HEK293 (cell line): ENCODE measurements at regions not wholly inside any gene's neighbourhood (a gene's known extent, or its start where the extent isn't known, plus 50 kb on each side); places are given as distances from the start of the nearest gene placed in this dataset.

Source experiments
- CTCF ChIA-PET: fragments of 350-600 bp; formaldehyde crosslinking; extraction: SDS; loops from one replicate; lab custom pipeline; 2021; ENCODE audit warnings: antibody characterized with exemption; lab: Yijun Ruan, JAX
- POLR2A ChIA-PET: fragments of 300-600 bp; formaldehyde crosslinking; extraction: SDS; loops from one replicate; lab custom pipeline; 2020; ENCODE audit warnings: antibody characterized with exemption, inconsistent platforms; lab: Yijun Ruan, JAX
- H3K27ac ChIP-seq: fragments of 200-500 bp; sonication (Bioruptor generic); 2 replicates; pipeline ENCODE4 v1.5.1; 2014; ENCODE audit warnings: low read depth, low read length, control low read depth, inconsistent platforms; ENCODE audit errors: extremely low read depth
- H3K36me3 ChIP-seq, 2 experiments: fragments of 200-500 bp in 1 of 2; sonication (Bioruptor generic) in 1 of 2; 1 replicate in 1 of 2; 2 replicates in 1 of 2; pipeline ENCODE4 v1.5.1; 2014 to 2017; ENCODE audit warnings: inconsistent platforms in 2 of 2, low read length in 2 of 2; ENCODE audit not compliant: control insufficient read depth in 2 of 2, insufficient read depth in 1 of 2
- H3K4me1 ChIP-seq: fragments of 200-500 bp; sonication (Bioruptor generic); 2 replicates; pipeline ENCODE4 v1.5.1; 2014; ENCODE audit warnings: mild to moderate bottlenecking, low read length, inconsistent platforms; ENCODE audit not compliant: control insufficient read depth, insufficient read depth
- H3K4me3 ChIP-seq: 2 replicates; pipeline ENCODE4 v1.5.1; 2011; ENCODE audit warnings: low read depth, mild to moderate bottlenecking, control low read depth, low read length, moderate library complexity
- H3K9me3 ChIP-seq: fragments of 200-500 bp; sonication (Bioruptor generic); 2 replicates; pipeline ENCODE4 v1.5.1; 2014; ENCODE audit warnings: low read depth, low read length, inconsistent platforms; ENCODE audit not compliant: control insufficient read depth, insufficient read depth
- FEZF1 ChIP-seq: fragments of 450-650 bp; formaldehyde crosslinking; IDR thresholded peaks from 2 replicates; pipeline ENCODE4 v1.5.1; 2016; ENCODE audit warnings: missing biosample characterization, missing genetic modification characterization
- INSM2 ChIP-seq: fragments of 450-650 bp; formaldehyde crosslinking; IDR thresholded peaks from 2 replicates; pipeline ENCODE4 v1.5.1; 2016; ENCODE audit warnings: missing biosample characterization, missing genetic modification characterization
- KLF1 ChIP-seq: fragments of 450-650 bp; formaldehyde crosslinking; IDR thresholded peaks from 2 replicates; pipeline ENCODE4 v1.5.1; 2016; ENCODE audit warnings: missing biosample characterization, missing genetic modification characterization
- KLF16 ChIP-seq: fragments of 450-650 bp; formaldehyde crosslinking; IDR thresholded peaks from 2 replicates; pipeline ENCODE4 v1.5.1; 2017; ENCODE audit warnings: missing biosample characterization, missing genetic modification characterization
- PRDM1 ChIP-seq: fragments of 450-650 bp; formaldehyde crosslinking; IDR thresholded peaks from 2 replicates; pipeline ENCODE4; 2016; ENCODE audit warnings: missing biosample characterization, missing genetic modification characterization
- ZBTB11 ChIP-seq: fragments of 450-650 bp; formaldehyde crosslinking; conservative IDR thresholded peaks from 2 replicates; pipeline ENCODE4 v1.5.1; 2016; ENCODE audit warnings: low read depth, missing biosample characterization, missing genetic modification characterization
- ZBTB48 ChIP-seq: fragments of 450-650 bp; formaldehyde crosslinking; IDR thresholded peaks from 2 replicates; pipeline ENCODE4 v1.5.1; 2016; ENCODE audit warnings: missing biosample characterization, missing genetic modification characterization
- ZNF112 ChIP-seq: fragments of 450-650 bp; formaldehyde crosslinking; IDR thresholded peaks from 2 replicates; pipeline ENCODE4 v1.5.0; 2017; ENCODE audit warnings: missing biosample characterization, missing genetic modification characterization
- ZNF214 ChIP-seq: fragments of 450-650 bp; formaldehyde crosslinking; IDR thresholded peaks from 2 replicates; pipeline ENCODE4 v1.5.1; 2017; ENCODE audit warnings: missing biosample characterization, mild to moderate bottlenecking, missing genetic modification characterization, borderline replicate concordance
- ZNF394 ChIP-seq: fragments of 450-650 bp; formaldehyde crosslinking; IDR thresholded peaks from 2 replicates; pipeline ENCODE4 v1.5.1; 2016; ENCODE audit warnings: missing biosample characterization, missing genetic modification characterization, mild to moderate bottlenecking, moderate library complexity, borderline replicate concordance
- ZNF48 ChIP-seq: fragments of 450-650 bp; formaldehyde crosslinking; IDR thresholded peaks from 2 replicates; pipeline ENCODE4 v1.5.1; 2016; ENCODE audit warnings: missing biosample characterization, missing genetic modification characterization
- ZNF529 ChIP-seq: fragments of 450-650 bp; formaldehyde crosslinking; IDR thresholded peaks from 2 replicates; pipeline ENCODE4 v1.5.1; 2017; ENCODE audit warnings: missing genetic modification characterization, missing biosample characterization; ENCODE audit not compliant: insufficient replicate concordance
- ZNF548 ChIP-seq: fragments of 450-650 bp; formaldehyde crosslinking; IDR thresholded peaks from 2 replicates; pipeline ENCODE4 v1.5.1; 2016; ENCODE audit warnings: missing biosample characterization, missing genetic modification characterization
- ZNF549 ChIP-seq: fragments of 450-650 bp; IDR thresholded peaks from 2 replicates; pipeline ENCODE4 v1.5.1; 2018; ENCODE audit warnings: missing biosample characterization, missing genetic modification characterization, mild to moderate bottlenecking, inconsistent platforms, moderate library complexity
- ZNF623 ChIP-seq: fragments of 450-650 bp; formaldehyde crosslinking; IDR thresholded peaks from 2 replicates; pipeline ENCODE4 v1.5.1; 2016; ENCODE audit warnings: missing biosample characterization, missing genetic modification characterization
- ZNF677 ChIP-seq: fragments of 450-650 bp; IDR thresholded peaks from 2 replicates; pipeline ENCODE4 v1.5.0; 2018; ENCODE audit warnings: missing biosample characterization, mild to moderate bottlenecking, missing genetic modification characterization, moderate library complexity
- ZNF701 ChIP-seq: fragments of 450-650 bp; formaldehyde crosslinking; IDR thresholded peaks from 2 replicates; pipeline ENCODE4 v1.5.1; 2016; ENCODE audit warnings: missing biosample characterization, missing genetic modification characterization
- ZSCAN16 ChIP-seq: fragments of 450-650 bp; formaldehyde crosslinking; IDR thresholded peaks from 2 replicates; pipeline ENCODE4 v1.5.1; 2016; ENCODE audit warnings: missing biosample characterization, missing genetic modification characterization
- TF ChIP-seq, protein P1 (sequence below): fragments of 450-650 bp; formaldehyde crosslinking; IDR thresholded peaks from 2 replicates; pipeline ENCODE4 v1.5.0; 2017; ENCODE audit warnings: missing biosample characterization, missing genetic modification characterization, borderline replicate concordance
- TF ChIP-seq, protein P2 (sequence below): fragments of 450-650 bp; formaldehyde crosslinking; IDR thresholded peaks from 2 replicates; pipeline ENCODE4 v1.5.1; 2016; ENCODE audit warnings: missing biosample characterization, missing genetic modification characterization, borderline replicate concordance

- TF ChIP-seq ZBTB48 (tag by site-specific recombination): no peak
- no peak for TF ChIP-seq ZNF623 (tag by site-specific recombination)
- TF ChIP-seq ZBTB11 (tag by site-specific recombination): no peak
- TF ChIP-seq, protein P1, sequence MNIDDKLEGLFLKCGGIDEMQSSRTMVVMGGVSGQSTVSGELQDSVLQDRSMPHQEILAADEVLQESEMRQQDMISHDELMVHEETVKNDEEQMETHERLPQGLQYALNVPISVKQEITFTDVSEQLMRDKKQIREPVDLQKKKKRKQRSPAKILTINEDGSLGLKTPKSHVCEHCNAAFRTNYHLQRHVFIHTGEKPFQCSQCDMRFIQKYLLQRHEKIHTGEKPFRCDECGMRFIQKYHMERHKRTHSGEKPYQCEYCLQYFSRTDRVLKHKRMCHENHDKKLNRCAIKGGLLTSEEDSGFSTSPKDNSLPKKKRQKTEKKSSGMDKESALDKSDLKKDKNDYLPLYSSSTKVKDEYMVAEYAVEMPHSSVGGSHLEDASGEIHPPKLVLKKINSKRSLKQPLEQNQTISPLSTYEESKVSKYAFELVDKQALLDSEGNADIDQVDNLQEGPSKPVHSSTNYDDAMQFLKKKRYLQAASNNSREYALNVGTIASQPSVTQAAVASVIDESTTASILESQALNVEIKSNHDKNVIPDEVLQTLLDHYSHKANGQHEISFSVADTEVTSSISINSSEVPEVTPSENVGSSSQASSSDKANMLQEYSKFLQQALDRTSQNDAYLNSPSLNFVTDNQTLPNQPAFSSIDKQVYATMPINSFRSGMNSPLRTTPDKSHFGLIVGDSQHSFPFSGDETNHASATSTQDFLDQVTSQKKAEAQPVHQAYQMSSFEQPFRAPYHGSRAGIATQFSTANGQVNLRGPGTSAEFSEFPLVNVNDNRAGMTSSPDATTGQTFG (tag by site-specific recombination): no peak
- TF ChIP-seq, all 188 proteins: peak for 0
- Histone ChIP-seq H3K27ac (no peak overlapping the region), H3K4me1 (no peaks in the 10 kb centered on the region), H3K36me3 (no peaks in the 10 kb centered on the region), H3K9me3 (no peaks in the 10 kb centered on the region), H3K4me3 (no peak overlapping the region)
- CTCF ChIA-PET: no interaction called here
- POLR2A ChIA-PET: no interaction called here
Measured at GRCh38 chr4:41364876-41365275, 108.1 kb downstream of the UCHL1 start.

- no peaks in the 10 kb centered on the region for H3K36me3 ChIP-seq
- no peaks in the 10 kb centered on the region for H3K4me1 ChIP-seq
- ChIA-PET POLR2A (no interaction called here), CTCF (no interaction called here)
- no peaks in the 10 kb centered on the region for H3K9me3 ChIP-seq
- no peak overlapping the region for H3K4me3 ChIP-seq
- no peak overlapping the region for H3K27ac ChIP-seq
- TF ChIP-seq PRDM1 (tag by site-specific recombination) (no peak), ZNF701 (no peak), ZNF214 (no peak), FEZF1 (tag by site-specific recombination) (no peak), ZNF112 (tag by site-specific recombination) (no peak), ZSCAN16 (tag by site-specific recombination) (no peak), KLF1 (tag by site-specific recombination) (no peak), ZNF548 (no peak), ZNF677 (no peak), ZNF48 (tag by site-specific recombination) (no peak)
- TF ChIP-seq, protein P2, sequence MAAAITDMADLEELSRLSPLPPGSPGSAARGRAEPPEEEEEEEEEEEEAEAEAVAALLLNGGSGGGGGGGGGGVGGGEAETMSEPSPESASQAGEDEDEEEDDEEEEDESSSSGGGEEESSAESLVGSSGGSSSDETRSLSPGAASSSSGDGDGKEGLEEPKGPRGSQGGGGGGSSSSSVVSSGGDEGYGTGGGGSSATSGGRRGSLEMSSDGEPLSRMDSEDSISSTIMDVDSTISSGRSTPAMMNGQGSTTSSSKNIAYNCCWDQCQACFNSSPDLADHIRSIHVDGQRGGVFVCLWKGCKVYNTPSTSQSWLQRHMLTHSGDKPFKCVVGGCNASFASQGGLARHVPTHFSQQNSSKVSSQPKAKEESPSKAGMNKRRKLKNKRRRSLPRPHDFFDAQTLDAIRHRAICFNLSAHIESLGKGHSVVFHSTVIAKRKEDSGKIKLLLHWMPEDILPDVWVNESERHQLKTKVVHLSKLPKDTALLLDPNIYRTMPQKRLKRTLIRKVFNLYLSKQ: no peak
- TF ChIP-seq, all 188 proteins: peak for 0
Measured at GRCh38 chr4:41365681-41366080, 109.0 kb downstream of the UCHL1 start.

DNA sequence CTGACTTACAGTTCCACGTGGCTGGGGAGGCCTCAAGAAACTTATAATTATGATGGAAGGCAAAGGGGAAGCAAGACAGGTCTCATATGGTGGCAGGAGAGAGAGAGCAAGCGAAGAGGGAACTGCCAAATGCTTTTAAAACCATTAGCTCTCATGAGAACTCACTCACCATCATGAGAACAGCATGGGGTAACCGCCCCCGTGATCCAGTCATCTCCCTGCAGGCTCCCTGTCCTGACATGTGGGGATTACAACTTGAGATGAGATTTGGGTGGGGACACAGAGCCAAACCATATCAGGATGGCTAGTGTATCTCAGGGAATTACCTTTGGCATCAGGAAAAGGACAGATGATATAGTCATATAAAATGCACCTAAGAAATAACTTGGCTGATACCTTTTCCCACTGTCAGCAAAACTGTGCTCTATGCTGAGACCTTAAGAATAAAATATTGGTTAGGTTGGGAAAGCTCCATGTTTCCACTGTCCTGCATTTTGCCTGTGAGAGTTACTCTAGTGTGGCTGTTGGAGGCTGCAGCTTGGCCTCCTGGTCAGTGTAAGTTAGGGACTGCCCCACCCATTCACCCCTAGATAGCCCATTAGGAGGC lies 110.3 kb downstream of the UCHL1 start:
- no peaks in the 10 kb centered on the region for H3K4me1 ChIP-seq
- CTCF ChIA-PET: no interaction called here
- no peak overlapping the region for H3K4me3 ChIP-seq
- no peak overlapping the region for H3K27ac ChIP-seq
- H3K9me3 ChIP-seq: no peaks in the 10 kb centered on the region
- no peaks in the 10 kb centered on the region for H3K36me3 ChIP-seq
- POLR2A ChIA-PET: interaction anchor here (0.6 kb wide), 1 partner anchor 43 kb away, joined by 3 read pairs; no protein-coding TSS in a partner anchor
- TF ChIP-seq KLF16 (tag by site-specific recombination) (no peak), ZNF394 (tag by site-specific recombination) (no peak), ZNF549 (tag by site-specific recombination) (no peak), ZNF529 (tag by site-specific recombination) (no peak), INSM2 (tag by site-specific recombination) (no peak)
